Small intestine (tissue), 7 donors: ENCODE measurements at regions not wholly inside any gene's neighbourhood (a gene's known extent, or its start where the extent isn't known, plus 50 kb on each side); places are given as distances from the start of the nearest gene placed in this dataset.

Source experiments
- DNase-seq, 2 donors: peaks; one replicate each; pipeline versions ENCODE4 v3.0.0 to v3.0.0-alpha.2; 2013
- FAIRE-seq: peaks from 2 replicates; lab custom pipeline; 2012; peaks lifted over from hg19 to GRCh38; lab: Jason Lieb, UNC
- H3K27ac ChIP-seq, 3 donors: one replicate each; pipeline ENCODE4 v1.5.1; 2013; ENCODE audit warnings: low read length in 2 of 3, mild to moderate bottlenecking in 2 of 3, control low read depth in 1 of 3, inconsistent platforms in 1 of 3, low read depth in 1 of 3, moderate library complexity in 1 of 3
- H3K27me3 ChIP-seq, 3 donors: one replicate each; pipeline ENCODE4 v1.6.1; 2013; ENCODE audit warnings: low read length in 3 of 3, inconsistent platforms in 1 of 3; ENCODE audit not compliant: control insufficient read depth in 3 of 3, insufficient read depth in 3 of 3
- H3K36me3 ChIP-seq, 3 donors: one replicate each; pipeline ENCODE4 v1.6.1; 2013; ENCODE audit warnings: low read length in 3 of 3, inconsistent platforms in 1 of 3, low read depth in 1 of 3, mild to moderate bottlenecking in 1 of 3, moderate library complexity in 1 of 3; ENCODE audit not compliant: control insufficient read depth in 3 of 3, insufficient read depth in 2 of 3
- H3K4me1 ChIP-seq, 3 donors: one replicate each; pipeline ENCODE4 v1.6.1; 2013; ENCODE audit warnings: low read length in 2 of 3, inconsistent platforms in 1 of 3, low read depth in 1 of 3, mild to moderate bottlenecking in 1 of 3, moderate library complexity in 1 of 3; ENCODE audit not compliant: control insufficient read depth in 3 of 3, insufficient read depth in 2 of 3
- H3K4me3 ChIP-seq, 3 donors: one replicate each; pipeline ENCODE4 v1.5.1; 2013; ENCODE audit warnings: low read length in 3 of 3, control low read depth in 1 of 3, inconsistent platforms in 1 of 3, low read depth in 1 of 3, mild to moderate bottlenecking in 1 of 3, moderate library complexity in 1 of 3
- H3K9me3 ChIP-seq, 2 donors: one replicate each; pipeline ENCODE4 v1.6.1; 2013; ENCODE audit warnings: low read depth in 1 of 2, low read length in 1 of 2; ENCODE audit not compliant: control insufficient read depth in 2 of 2, insufficient read depth in 1 of 2
- WGBS, 3 donors: extraction: QIAGEN DNeasy Blood & Tissue Kit; methylation state at CpG; one replicate each; pipeline ENCODE4 v1.1.7; 2013; 5-methylcytosine and 5-hydroxymethylcytosine counted together
- donor health status: healthy with polysubstance abuse.
- donor health status: control.
- donor health status: control.
- donor health status: Bipolar disorder and iron deficiency.
- donor health status: healthy.

- WGBS, 3 donors = 65 to 78% (median 73%) methylated on average over 3 of the region's 3 CpGs
- Histone ChIP-seq H3K4me1 (no peaks in the 10 kb centered on the region), H3K27ac (no peak overlapping the region), H3K4me3 (no peak overlapping the region), H3K36me3 (no peaks in the 10 kb centered on the region), H3K27me3 (no peaks in the 10 kb centered on the region), H3K9me3 (no peaks in the 10 kb centered on the region)
- DNase-seq (no peak), FAIRE-seq (no peak)
Measured at GRCh38 chr18:73147590-73147989, 279.8 kb upstream of the NETO1 start.

GRCh38 chr18:73144030-73144429 is 276.2 kb upstream of the NETO1 start:
- no peak overlapping the region for H3K4me3 ChIP-seq
- 93 to 96% (median 94%) methylated on average over 1 of the region's 1 CpG for WGBS, 3 donors
- FAIRE-seq (no peak), DNase-seq (no peak)
- no peak overlapping the region for H3K27ac ChIP-seq
- H3K9me3 ChIP-seq = no peaks in the 10 kb centered on the region
- H3K27me3 ChIP-seq = no peaks in the 10 kb centered on the region
- H3K4me1 ChIP-seq = no peaks in the 10 kb centered on the region
- H3K36me3 ChIP-seq = no peaks in the 10 kb centered on the region

GRCh38 chr18:73136134-73136533 is 268.3 kb upstream of the NETO1 start:
- Histone ChIP-seq H3K4me1 (no peaks in the 10 kb centered on the region), H3K27me3 (no peaks in the 10 kb centered on the region), H3K4me3 (no peak overlapping the region), H3K9me3 (no peaks in the 10 kb centered on the region), H3K27ac (no peak overlapping the region), H3K36me3 (no peaks in the 10 kb centered on the region)
- 53 to 64% (median 61%) methylated on average over 2 of the region's 2 CpGs for WGBS, 3 donors
- no peak for FAIRE-seq
- no peak for DNase-seq

- Histone ChIP-seq H3K27ac (no peak overlapping the region), H3K4me3 (no peak overlapping the region), H3K36me3 (no peaks in the 10 kb centered on the region), H3K27me3 (no peaks in the 10 kb centered on the region), H3K9me3 (no peaks in the 10 kb centered on the region), H3K4me1 (no peaks in the 10 kb centered on the region)
- 57 to 60% (median 58%) methylated on average over 2 of the region's 2 CpGs for WGBS, 3 donors
- no peak for DNase-seq
- FAIRE-seq = no peak
Measured at GRCh38 chr18:73124175-73124574, 256.4 kb upstream of the NETO1 start.

GRCh38 chr18:73121207-73121606 is 253.4 kb upstream of the NETO1 start:
- Histone ChIP-seq H3K36me3 (no peaks in the 10 kb centered on the region), H3K4me3 (no peak overlapping the region), H3K4me1 (no peaks in the 10 kb centered on the region), H3K27ac (no peak overlapping the region), H3K9me3 (no peaks in the 10 kb centered on the region), H3K27me3 (no peaks in the 10 kb centered on the region)
- no peak for DNase-seq
- peak; percentile 90 for FAIRE-seq
- WGBS, 3 donors = 88 to 90% (median 89%) methylated on average over 1 of the region's 1 CpG

- no peaks in the 10 kb centered on the region for H3K36me3 ChIP-seq
- FAIRE-seq = no peak
- WGBS, 3 donors = 81 to 87% (median 85%) methylated on average over 8 of the region's 8 CpGs
- H3K4me1 ChIP-seq = no peaks in the 10 kb centered on the region
- H3K27me3 ChIP-seq = no peaks in the 10 kb centered on the region
- no peak overlapping the region for H3K4me3 ChIP-seq
- H3K27ac ChIP-seq = no peak overlapping the region
- DNase-seq = no peak
- H3K9me3 ChIP-seq = no peaks in the 10 kb centered on the region
Measured at GRCh38 chr18:73120626-73121025, 252.8 kb upstream of the NETO1 start.

- Histone ChIP-seq H3K4me1 (no peaks in the 10 kb centered on the region), H3K4me3 (no peak overlapping the region), H3K9me3 (no peaks in the 10 kb centered on the region), H3K27me3 (no peaks in the 10 kb centered on the region), H3K36me3 (no peaks in the 10 kb centered on the region), H3K27ac (no peak overlapping the region)
- 17 to 37% (median 26%) methylated on average over 2 of the region's 2 CpGs for WGBS, 3 donors
- DNase-seq (no peak), FAIRE-seq (no peak)
Measured at GRCh38 chr18:73119574-73119973, 251.8 kb upstream of the NETO1 start.

- Histone ChIP-seq H3K4me1 (no peaks in the 10 kb centered on the region), H3K4me3 (no peak overlapping the region), H3K36me3 (no peaks in the 10 kb centered on the region), H3K27me3 (no peaks in the 10 kb centered on the region), H3K27ac (no peak overlapping the region), H3K9me3 (no peaks in the 10 kb centered on the region)
- 65 to 75% (median 66%) methylated on average over 3 of the region's 3 CpGs for WGBS, 3 donors
- FAIRE-seq = no peak
- DNase-seq = no peak
Measured at GRCh38 chr18:73118121-73118816, 250.5 kb upstream of the NETO1 start.

GRCh38 chr18:73110307-73110706 is 242.5 kb upstream of the NETO1 start:
- H3K4me3 ChIP-seq = no peak overlapping the region
- no peak for FAIRE-seq
- H3K27me3 ChIP-seq = no peaks in the 10 kb centered on the region
- H3K9me3 ChIP-seq = no peaks in the 10 kb centered on the region
- no peaks in the 10 kb centered on the region for H3K36me3 ChIP-seq
- WGBS, 3 donors = 56 to 73% (median 58%) methylated on average over 3 of the region's 3 CpGs
- no peaks in the 10 kb centered on the region for H3K4me1 ChIP-seq
- no peak overlapping the region for H3K27ac ChIP-seq
- DNase-seq = no peak
